OCI-LY3 (cell line): ENCODE measurements at regions not wholly inside any gene's neighbourhood (a gene's known extent, or its start where the extent isn't known, plus 50 kb on each side); places are given as distances from the start of the nearest gene placed in this dataset.

ENCODE experiments used
- EZH2phosphoT487 ChIP-seq: fragments of 200-600 bp; shearing (Covaris generic); IDR thresholded peaks from 2 replicates; pipeline ENCODE4 v1.6.1; 2018; ENCODE audit warnings: antibody characterized with exemption, mixed run types, low read depth
- TF ChIP-seq, protein P1 (sequence below): fragments of 200-600, 300-600 bp; sonication (generic); IDR thresholded peaks from 2 replicates; pipeline ENCODE4 v1.5.1; 2014; ENCODE audit warnings: antibody characterized with exemption, low read length, low read depth

DNA sequence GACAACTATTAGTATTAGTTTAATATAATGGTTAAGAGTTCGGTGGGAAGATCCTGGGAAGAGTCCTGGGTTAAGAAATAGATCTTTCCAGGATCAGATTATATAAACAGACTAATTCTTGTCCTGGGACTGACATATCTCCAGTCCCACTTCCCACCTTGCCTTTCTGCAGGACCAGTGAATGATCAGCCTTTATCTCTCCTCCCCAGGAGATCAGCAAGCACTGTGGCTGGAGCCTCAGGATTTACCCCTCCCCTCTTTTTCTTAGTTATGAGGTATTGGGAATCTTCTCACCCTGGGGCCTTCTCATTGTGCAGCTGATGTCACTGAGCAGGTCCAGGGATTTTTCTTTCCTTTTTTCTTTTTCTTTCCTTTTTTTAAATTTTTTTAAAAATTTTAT is 135.7 kb upstream of the UMPS start:
- TF ChIP-seq EZH2phosphoT487, result no peak
- TF ChIP-seq, protein P1, sequence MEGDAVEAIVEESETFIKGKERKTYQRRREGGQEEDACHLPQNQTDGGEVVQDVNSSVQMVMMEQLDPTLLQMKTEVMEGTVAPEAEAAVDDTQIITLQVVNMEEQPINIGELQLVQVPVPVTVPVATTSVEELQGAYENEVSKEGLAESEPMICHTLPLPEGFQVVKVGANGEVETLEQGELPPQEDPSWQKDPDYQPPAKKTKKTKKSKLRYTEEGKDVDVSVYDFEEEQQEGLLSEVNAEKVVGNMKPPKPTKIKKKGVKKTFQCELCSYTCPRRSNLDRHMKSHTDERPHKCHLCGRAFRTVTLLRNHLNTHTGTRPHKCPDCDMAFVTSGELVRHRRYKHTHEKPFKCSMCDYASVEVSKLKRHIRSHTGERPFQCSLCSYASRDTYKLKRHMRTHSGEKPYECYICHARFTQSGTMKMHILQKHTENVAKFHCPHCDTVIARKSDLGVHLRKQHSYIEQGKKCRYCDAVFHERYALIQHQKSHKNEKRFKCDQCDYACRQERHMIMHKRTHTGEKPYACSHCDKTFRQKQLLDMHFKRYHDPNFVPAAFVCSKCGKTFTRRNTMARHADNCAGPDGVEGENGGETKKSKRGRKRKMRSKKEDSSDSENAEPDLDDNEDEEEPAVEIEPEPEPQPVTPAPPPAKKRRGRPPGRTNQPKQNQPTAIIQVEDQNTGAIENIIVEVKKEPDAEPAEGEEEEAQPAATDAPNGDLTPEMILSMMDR, result no peak
